ENCODE measurements at regions not wholly inside any gene's neighbourhood (a gene's known extent, or its start where the extent isn't known, plus 50 kb on each side); places are given as distances from the start of the nearest gene placed in this dataset.
"Not testable (repeated sequence)": the region's sequence is repeated elsewhere in the genome, so short reads cannot be mapped to it uniquely, and the experiment has no call there.

GRCh38 chr2:49702740-49703139 is 548.4 kb upstream of the FSHR start:
- H3K27me3 ChIP-seq (ENCODE audit: insufficient read depth, poor library complexity, severe bottlenecking) = no peaks in the 10 kb centered on the region
- H3K27ac ChIP-seq (replicated peaks) = no peak overlapping the region
- no peak for DNase-seq (ENCODE audit: low read depth in 1 of 2, low spot score in 1 of 2)
- TF ChIP-seq, protein P1, sequence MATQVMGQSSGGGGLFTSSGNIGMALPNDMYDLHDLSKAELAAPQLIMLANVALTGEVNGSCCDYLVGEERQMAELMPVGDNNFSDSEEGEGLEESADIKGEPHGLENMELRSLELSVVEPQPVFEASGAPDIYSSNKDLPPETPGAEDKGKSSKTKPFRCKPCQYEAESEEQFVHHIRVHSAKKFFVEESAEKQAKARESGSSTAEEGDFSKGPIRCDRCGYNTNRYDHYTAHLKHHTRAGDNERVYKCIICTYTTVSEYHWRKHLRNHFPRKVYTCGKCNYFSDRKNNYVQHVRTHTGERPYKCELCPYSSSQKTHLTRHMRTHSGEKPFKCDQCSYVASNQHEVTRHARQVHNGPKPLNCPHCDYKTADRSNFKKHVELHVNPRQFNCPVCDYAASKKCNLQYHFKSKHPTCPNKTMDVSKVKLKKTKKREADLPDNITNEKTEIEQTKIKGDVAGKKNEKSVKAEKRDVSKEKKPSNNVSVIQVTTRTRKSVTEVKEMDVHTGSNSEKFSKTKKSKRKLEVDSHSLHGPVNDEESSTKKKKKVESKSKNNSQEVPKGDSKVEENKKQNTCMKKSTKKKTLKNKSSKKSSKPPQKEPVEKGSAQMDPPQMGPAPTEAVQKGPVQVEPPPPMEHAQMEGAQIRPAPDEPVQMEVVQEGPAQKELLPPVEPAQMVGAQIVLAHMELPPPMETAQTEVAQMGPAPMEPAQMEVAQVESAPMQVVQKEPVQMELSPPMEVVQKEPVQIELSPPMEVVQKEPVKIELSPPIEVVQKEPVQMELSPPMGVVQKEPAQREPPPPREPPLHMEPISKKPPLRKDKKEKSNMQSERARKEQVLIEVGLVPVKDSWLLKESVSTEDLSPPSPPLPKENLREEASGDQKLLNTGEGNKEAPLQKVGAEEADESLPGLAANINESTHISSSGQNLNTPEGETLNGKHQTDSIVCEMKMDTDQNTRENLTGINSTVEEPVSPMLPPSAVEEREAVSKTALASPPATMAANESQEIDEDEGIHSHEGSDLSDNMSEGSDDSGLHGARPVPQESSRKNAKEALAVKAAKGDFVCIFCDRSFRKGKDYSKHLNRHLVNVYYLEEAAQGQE (IDR thresholded peaks at IDR 0.05; ENCODE audit: insufficient replicate concordance, low read depth) = no peak
- TF ChIP-seq SPI1 (IDR thresholded peaks at IDR 0.05; ENCODE audit: borderline replicate concordance, low read depth) (no peak), GABPA (IDR thresholded peaks at IDR 0.05; ENCODE audit: low read depth) (no peak), POLR2AphosphoS5 (IDR thresholded peaks at IDR 0.05; ENCODE audit: low read depth) (no peak)
- TF ChIP-seq, protein P2, sequence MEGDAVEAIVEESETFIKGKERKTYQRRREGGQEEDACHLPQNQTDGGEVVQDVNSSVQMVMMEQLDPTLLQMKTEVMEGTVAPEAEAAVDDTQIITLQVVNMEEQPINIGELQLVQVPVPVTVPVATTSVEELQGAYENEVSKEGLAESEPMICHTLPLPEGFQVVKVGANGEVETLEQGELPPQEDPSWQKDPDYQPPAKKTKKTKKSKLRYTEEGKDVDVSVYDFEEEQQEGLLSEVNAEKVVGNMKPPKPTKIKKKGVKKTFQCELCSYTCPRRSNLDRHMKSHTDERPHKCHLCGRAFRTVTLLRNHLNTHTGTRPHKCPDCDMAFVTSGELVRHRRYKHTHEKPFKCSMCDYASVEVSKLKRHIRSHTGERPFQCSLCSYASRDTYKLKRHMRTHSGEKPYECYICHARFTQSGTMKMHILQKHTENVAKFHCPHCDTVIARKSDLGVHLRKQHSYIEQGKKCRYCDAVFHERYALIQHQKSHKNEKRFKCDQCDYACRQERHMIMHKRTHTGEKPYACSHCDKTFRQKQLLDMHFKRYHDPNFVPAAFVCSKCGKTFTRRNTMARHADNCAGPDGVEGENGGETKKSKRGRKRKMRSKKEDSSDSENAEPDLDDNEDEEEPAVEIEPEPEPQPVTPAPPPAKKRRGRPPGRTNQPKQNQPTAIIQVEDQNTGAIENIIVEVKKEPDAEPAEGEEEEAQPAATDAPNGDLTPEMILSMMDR (IDR thresholded peaks at IDR 0.05; ENCODE audit: insufficient read depth, low read length) = no peak
- H3K4me3 ChIP-seq (replicated peaks; ENCODE audit: insufficient read depth, low read length) = no peak overlapping the region

GRCh38 chr2:49693961-49694360 is 539.6 kb upstream of the FSHR start:
- no peak overlapping the region for H3K4me3 ChIP-seq (replicated peaks; ENCODE audit: insufficient read depth, low read length)
- TF ChIP-seq, protein P1 (IDR thresholded peaks at IDR 0.05; ENCODE audit: insufficient replicate concordance, low read depth) = no peak
- TF ChIP-seq, protein P2 (IDR thresholded peaks at IDR 0.05; ENCODE audit: insufficient read depth, low read length) = no peak
- TF ChIP-seq POLR2AphosphoS5 (IDR thresholded peaks at IDR 0.05; ENCODE audit: low read depth) (no peak), SPI1 (IDR thresholded peaks at IDR 0.05; ENCODE audit: borderline replicate concordance, low read depth) (no peak), GABPA (IDR thresholded peaks at IDR 0.05; ENCODE audit: low read depth) (no peak)
- DNase-seq (ENCODE audit: low read depth in 1 of 2, low spot score in 1 of 2) = no peak

DNA sequence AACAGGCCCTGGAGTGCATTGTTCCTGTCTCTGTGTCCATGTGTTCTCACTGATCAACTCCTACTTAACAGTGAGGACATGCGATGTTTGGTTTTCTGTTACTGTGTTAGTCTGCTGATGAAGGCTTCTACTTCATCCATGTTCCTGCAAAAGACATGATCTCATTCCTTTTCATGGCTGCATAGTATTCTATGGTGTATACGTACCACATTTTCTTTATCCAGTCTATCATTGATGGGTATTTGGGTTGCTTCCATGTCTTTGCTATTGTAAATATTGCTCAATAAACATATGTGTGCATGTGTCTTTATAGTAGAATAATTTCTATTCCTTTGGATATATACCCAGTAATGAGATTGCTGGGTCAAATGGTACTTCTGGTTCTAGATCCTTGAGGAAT is 537.7 kb upstream of the FSHR start:
- not testable (repeated sequence) for H3K27ac ChIP-seq (replicated peaks); H3K4me3 ChIP-seq (replicated peaks; ENCODE audit: insufficient read depth, low read length); DNase-seq (ENCODE audit: low read depth in 1 of 2, low spot score in 1 of 2); H3K27me3 ChIP-seq (ENCODE audit: insufficient read depth, poor library complexity, severe bottlenecking)

More at GRCh38 chr2:49693961-49694360, 539.6 kb upstream of the FSHR start:
- Histone ChIP-seq H3K27ac (replicated peaks) (no peak overlapping the region), H3K27me3 (ENCODE audit: insufficient read depth, poor library complexity, severe bottlenecking) (no peaks in the 10 kb centered on the region)

- Histone ChIP-seq H3K27me3 (ENCODE audit: insufficient read depth, poor library complexity, severe bottlenecking) (no peaks in the 10 kb centered on the region), H3K4me3 (replicated peaks; ENCODE audit: insufficient read depth, low read length) (no peak overlapping the region), H3K27ac (replicated peaks) (no peak overlapping the region)
- DNase-seq (ENCODE audit: low read depth in 1 of 2, low spot score in 1 of 2) = no peak
- TF ChIP-seq GABPA (IDR thresholded peaks at IDR 0.05; ENCODE audit: low read depth) = no peak
- TF ChIP-seq, protein P2 (IDR thresholded peaks at IDR 0.05; ENCODE audit: insufficient read depth, low read length) = peak; percentile 3
Measured at GRCh38 chr2:49687918-49688317, 533.6 kb upstream of the FSHR start.
